ENCODE measurements at regions not wholly inside any gene's neighbourhood (a gene's known extent, or its start where the extent isn't known, plus 50 kb on each side); places are given as distances from the start of the nearest gene placed in this dataset.

- Histone ChIP-seq H3K36me3 (ENCODE audit: control insufficient read depth, insufficient read depth, low read length) (no peaks in the 10 kb centered on the region), H3K9ac (ENCODE audit: insufficient read depth in 1 of 2, low read depth in 2 of 2, low read length in 2 of 2) (no peak overlapping the region), H3K9me3 (replicated peaks; ENCODE audit: control insufficient read depth, insufficient read depth, low read depth, low read length) (no peaks in the 10 kb centered on the region), H3K4me3 (no peak overlapping the region), H3K4me1 (replicated peaks in 1 of 2; ENCODE audit: control insufficient read depth in 2 of 2, insufficient read depth in 2 of 2, low read length in 2 of 2) (no peaks in the 10 kb centered on the region), H2AFZ (ENCODE audit: low read depth, low read length) (no peak overlapping the region), H3K79me2 (ENCODE audit: control insufficient read depth, insufficient read depth, low read length) (no peaks in the 10 kb centered on the region), H4K20me1 (replicated peaks; ENCODE audit: control insufficient read depth, insufficient read depth, low read length) (no peaks in the 10 kb centered on the region), H3K9me1 (ENCODE audit: control insufficient read depth, insufficient read depth, low read length) (no peaks in the 10 kb centered on the region), H3K27ac (ENCODE audit: extremely low read depth, low read depth, low read length) (no peak overlapping the region), H3K27me3 (ENCODE audit: control insufficient read depth in 2 of 2, insufficient read depth in 2 of 2, low read length in 2 of 2) (peaks cover under 1% of the 10 kb centered on the region in 2 experiments; a peak in 3 of 5 replicates), H3K4me2 (ENCODE audit: insufficient read depth, low read length) (no peak overlapping the region)
- FAIRE-seq (no peak), DNase-seq (ENCODE audit: extremely low read depth in 1 of 4, low spot score in 3 of 4) (no peak), ATAC-seq (no peak)
- intact Hi-C loops (cut with micrococcal nuclease) (no loop called here), in situ Hi-C loops (cut with MboI) (no loop called here)
- POLR2A ChIA-PET, result no interaction called here
- no TSS peak for BruUV-seq (replicated peaks)
- CTCF ChIA-PET (ENCODE audit: low intra/inter-chr PET ratio), result no interaction called here
- TF ChIP-seq CCAR2 (IDR thresholded peaks at IDR 0.05; ENCODE audit: low read depth, low read length), result no peak
- TF ChIP-seq FOXA3 (CRISPR knock-in tag; conservative IDR thresholded peaks at IDR 0.05 in 1 of 2, IDR thresholded peaks at IDR 0.05 in 1 of 2), result no peak
- TF ChIP-seq HEY1 (CRISPR knock-in tag; IDR thresholded peaks at IDR 0.05; ENCODE audit: borderline replicate concordance), result no peak
- no peak for TF ChIP-seq WHSC1 (IDR thresholded peaks at IDR 0.05; ENCODE audit: low read length)
- TF ChIP-seq IRF9 (tag; IDR thresholded peaks at IDR 0.05), result no peak
- no peak for TF ChIP-seq CEBPG (CRISPR knock-in tag; IDR thresholded peaks at IDR 0.05)
- no peak for TF ChIP-seq CEBPG (tag; conservative IDR thresholded peaks at IDR 0.05 in 1 of 2, IDR thresholded peaks at IDR 0.05 in 1 of 2)
- TF ChIP-seq CLOCK (CRISPR knock-in tag; IDR thresholded peaks at IDR 0.05; ENCODE audit: borderline replicate concordance), result no peak
- TF ChIP-seq IFI16 (CRISPR knock-in tag; IDR thresholded peaks at IDR 0.05), result no peak
- TF ChIP-seq THRB (CRISPR knock-in tag; conservative IDR thresholded peaks at IDR 0.05), result no peak
Measured at GRCh38 chr2:71821856-71822255, 325.8 kb downstream of the CYP26B1 start.

All from K562 (cell line).